Colonic mucosa (tissue), 4 donors: ENCODE measurements at regions not wholly inside any gene's neighbourhood (a gene's known extent, or its start where the extent isn't known, plus 50 kb on each side); places are given as distances from the start of the nearest gene placed in this dataset.
"Not testable (repeated sequence)": the region's sequence is repeated elsewhere in the genome, so short reads cannot be mapped to it uniquely, and the experiment has no call there.

Experiments
- DNase-seq: peaks from one replicate; pipeline ENCODE4 v3.0.0-alpha.2; 2020
- H3K27ac ChIP-seq: fragments of 200-600 bp; one replicate; pipeline ENCODE4 v1.8.0; 2021
- H3K27me3 ChIP-seq: fragments of 200-600 bp; one replicate; pipeline ENCODE4 v1.8.0; 2021
- H3K36me3 ChIP-seq: fragments of 200-600 bp; one replicate; pipeline ENCODE4 v1.8.0; 2021
- H3K4me1 ChIP-seq: fragments of 200-600 bp; one replicate; pipeline ENCODE4 v1.8.0; 2021; ENCODE audit warnings: mild to moderate bottlenecking
- H3K4me3 ChIP-seq: fragments of 200-600 bp; one replicate; pipeline ENCODE4 v1.8.0; 2021
- H3K9ac ChIP-seq, 2 donors: one replicate each; pipeline ENCODE4 v1.7.0; 2013; ENCODE audit warnings: control low read depth in 2 of 2, low read depth in 2 of 2, low read length in 2 of 2
- H3K9me3 ChIP-seq: fragments of 200-600 bp; one replicate; pipeline ENCODE4 v1.8.0; 2021
- CTCF ChIP-seq: fragments of 200-600 bp; IDR thresholded peaks from one replicate; pipeline ENCODE4 v1.8.0; 2022; ENCODE audit warnings: antibody characterized with exemption, mild to moderate bottlenecking
- intact Hi-C: fragments of 100-400 bp; cut with DNase I; formaldehyde crosslinking; loops from one replicate; pipeline ENCODE4 v1.14.1; 2022
- donor health status: healthy.
- donor health status: DM: no; HTN: no; CAD: no.
- donor health status: DM: no; HTN: no; CAD: no.

GRCh38 chr10:21036757-21037156 is 139.6 kb upstream of the NEBL start:
- Histone ChIP-seq H3K4me1 (no peaks in the 10 kb centered on the region), H3K9ac (no peak overlapping the region), H3K27ac (no peak overlapping the region), H3K4me3 (no peak overlapping the region), H3K36me3 (no peaks in the 10 kb centered on the region), H3K27me3 (no peaks in the 10 kb centered on the region), H3K9me3 (no peaks in the 10 kb centered on the region)
- no peak for TF ChIP-seq CTCF
- intact Hi-C loops, result no loop called here
- no peak for DNase-seq

- H3K27me3 ChIP-seq, H3K36me3 ChIP-seq, DNase-seq, H3K4me1 ChIP-seq, H3K27ac ChIP-seq, intact Hi-C loops, H3K9me3 ChIP-seq, H3K9ac ChIP-seq, H3K4me3 ChIP-seq: not testable (repeated sequence)
These were observed 137.7 kb upstream of the NEBL start for GRCh38 chr10:21034770-21035169.

- Histone ChIP-seq H3K4me3 (no peak overlapping the region), H3K36me3 (no peaks in the 10 kb centered on the region), H3K9me3 (no peaks in the 10 kb centered on the region), H3K4me1 (no peaks in the 10 kb centered on the region), H3K27ac (no peak overlapping the region), H3K9ac (no peak overlapping the region), H3K27me3 (no peaks in the 10 kb centered on the region)
- DNase-seq, result no peak
- intact Hi-C loops, result no loop called here
- TF ChIP-seq CTCF, result no peak
These were observed 137.1 kb upstream of the NEBL start for GRCh38 chr10:21034241-21034640.

GRCh38 chr10:21032587-21033319 is 135.6 kb upstream of the NEBL start:
- H3K27ac ChIP-seq, result no peak overlapping the region
- H3K9me3 ChIP-seq, result no peaks in the 10 kb centered on the region
- H3K4me1 ChIP-seq, result no peaks in the 10 kb centered on the region
- intact Hi-C loops, result no loop called here
- no peak overlapping the region for H3K9ac ChIP-seq
- no peaks in the 10 kb centered on the region for H3K27me3 ChIP-seq
- no peak overlapping the region for H3K4me3 ChIP-seq
- H3K36me3 ChIP-seq, result no peaks in the 10 kb centered on the region
- no peak for TF ChIP-seq CTCF
- no peak for DNase-seq

GRCh38 chr10:21031232-21031795 is 134.2 kb upstream of the NEBL start:
- Histone ChIP-seq H3K4me1 (no peaks in the 10 kb centered on the region), H3K9ac (no peak overlapping the region), H3K27me3 (no peaks in the 10 kb centered on the region), H3K9me3 (no peaks in the 10 kb centered on the region), H3K4me3 (no peak overlapping the region), H3K27ac (no peak overlapping the region), H3K36me3 (no peaks in the 10 kb centered on the region)
- intact Hi-C loops, result no loop called here
- TF ChIP-seq CTCF, result no peak
- no peak for DNase-seq

- Histone ChIP-seq H3K36me3 (no peaks in the 10 kb centered on the region), H3K9me3 (no peaks in the 10 kb centered on the region), H3K27ac (no peak overlapping the region), H3K27me3 (no peaks in the 10 kb centered on the region), H3K4me3 (no peak overlapping the region), H3K9ac (no peak overlapping the region), H3K4me1 (no peaks in the 10 kb centered on the region)
- no peak for DNase-seq
- no peak for TF ChIP-seq CTCF
- intact Hi-C loops, result no loop called here
These were observed 133.0 kb upstream of the NEBL start for GRCh38 chr10:21030091-21030490.
